Adipocyte (in vitro differentiated cells): ENCODE measurements at regions not wholly inside any gene's neighbourhood (a gene's known extent, or its start where the extent isn't known, plus 50 kb on each side); places are given as distances from the start of the nearest gene placed in this dataset.
A peak's percentile ranks its signal among the peaks of the same experiment; 100 is the strongest.
"Not testable (repeated sequence)": the region's sequence is repeated elsewhere in the genome, so short reads cannot be mapped to it uniquely, and the experiment has no call there.

ENCODE experiments used
- DNase-seq: peaks from one replicate; pipeline ENCODE4 v3.0.0-alpha.2; 2015; ENCODE audit warnings: low read depth
- H3K27me3 ChIP-seq: replicated peaks from 2 replicates; pipeline ENCODE4 v1.7.0; 2013; ENCODE audit warnings: mild to moderate bottlenecking, low read length, moderate library complexity; ENCODE audit not compliant: control insufficient read depth, insufficient read depth
- H3K36me3 ChIP-seq: 2 replicates; pipeline ENCODE4 v1.7.0; 2013; ENCODE audit warnings: low read length, mild to moderate bottlenecking, moderate library complexity; ENCODE audit not compliant: control insufficient read depth, insufficient read depth, severe bottlenecking
- H3K4me1 ChIP-seq: 2 replicates; pipeline ENCODE4 v1.7.0; 2013; ENCODE audit warnings: mild to moderate bottlenecking, low read length, moderate library complexity; ENCODE audit not compliant: control insufficient read depth, insufficient read depth
- H3K4me3 ChIP-seq: 2 replicates; pipeline ENCODE4 v1.7.0; 2013; ENCODE audit warnings: mild to moderate bottlenecking, low read length, moderate library complexity
- H3K9ac ChIP-seq: 2 replicates; pipeline ENCODE4 v1.7.0; 2013; ENCODE audit warnings: mild to moderate bottlenecking, low read length, moderate library complexity
- H3K9me3 ChIP-seq: 2 replicates; pipeline ENCODE4 v1.7.0; 2013; ENCODE audit warnings: mild to moderate bottlenecking, low read length, moderate library complexity; ENCODE audit not compliant: control insufficient read depth

DNA sequence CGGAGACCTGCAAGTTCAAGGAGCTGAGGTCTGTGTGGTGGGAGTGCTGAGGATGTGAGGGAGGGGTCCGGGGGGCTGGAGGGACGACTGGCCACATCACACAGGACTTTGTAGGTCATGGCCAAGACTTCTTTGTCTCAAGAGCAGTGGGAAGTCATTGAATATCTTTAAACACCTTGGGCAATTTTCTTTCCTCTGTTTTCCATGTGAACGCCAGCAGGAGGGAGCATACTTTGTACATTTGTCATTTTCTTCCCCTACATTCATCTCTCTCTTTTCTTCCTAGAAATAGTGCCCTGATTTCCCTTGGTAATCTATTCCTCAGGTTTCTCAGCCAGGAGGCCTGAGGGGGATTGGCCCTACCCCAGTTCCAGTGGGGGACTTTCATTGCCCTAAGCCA is 153.7 kb upstream of the MSX2 start:
- Histone ChIP-seq H3K9ac (no peak overlapping the region), H3K36me3 (no peaks in the 10 kb centered on the region), H3K9me3 (no peaks in the 10 kb centered on the region), H3K4me3 (no peak overlapping the region), H3K4me1 (peaks cover 9% of the 10 kb centered on the region), H3K27me3 (peaks cover 13% of the 10 kb centered on the region)
- DNase-seq: no peak

DNA sequence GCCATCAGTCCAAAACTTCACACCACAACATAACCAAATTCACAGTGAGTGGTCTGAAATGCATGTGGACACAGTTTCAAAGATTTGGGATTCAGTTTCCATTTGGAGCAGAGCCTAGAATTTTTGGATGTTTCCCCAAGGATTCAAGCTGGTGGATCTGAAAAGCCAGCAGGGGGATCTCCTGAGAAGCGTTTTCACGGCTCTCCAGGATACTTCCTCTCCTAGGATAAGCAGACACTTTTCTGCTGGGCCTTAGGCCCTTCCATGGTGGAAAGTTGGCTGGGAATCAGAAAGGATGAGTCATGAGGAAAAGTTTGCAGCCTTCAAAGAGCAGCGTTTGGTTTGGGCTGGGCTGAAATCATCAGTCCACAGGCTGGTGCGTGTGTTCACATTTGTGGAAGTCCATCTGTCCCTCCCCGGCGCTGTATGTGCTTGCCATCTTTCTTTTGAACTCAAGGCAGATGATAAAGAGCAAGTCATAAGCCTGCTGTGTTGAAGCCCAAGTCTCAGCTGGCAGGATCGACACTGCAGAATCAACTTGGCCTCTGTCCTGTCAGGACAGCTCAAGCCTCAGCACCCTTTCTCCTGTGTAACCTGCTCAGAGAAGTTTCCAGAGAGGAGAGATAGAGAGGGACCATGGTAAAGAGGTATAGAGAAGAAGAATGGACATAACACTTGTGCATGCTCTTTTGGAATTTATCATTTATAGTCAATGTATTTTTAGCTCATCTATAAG is 152.6 kb upstream of the MSX2 start:
- Histone ChIP-seq H3K9ac (no peak overlapping the region), H3K4me1 (peaks cover 9% of the 10 kb centered on the region), H3K9me3 (no peaks in the 10 kb centered on the region), H3K4me3 (no peak overlapping the region), H3K36me3 (no peaks in the 10 kb centered on the region), H3K27me3 (peaks cover 13% of the 10 kb centered on the region)
- peak; percentile 88 for DNase-seq

DNA sequence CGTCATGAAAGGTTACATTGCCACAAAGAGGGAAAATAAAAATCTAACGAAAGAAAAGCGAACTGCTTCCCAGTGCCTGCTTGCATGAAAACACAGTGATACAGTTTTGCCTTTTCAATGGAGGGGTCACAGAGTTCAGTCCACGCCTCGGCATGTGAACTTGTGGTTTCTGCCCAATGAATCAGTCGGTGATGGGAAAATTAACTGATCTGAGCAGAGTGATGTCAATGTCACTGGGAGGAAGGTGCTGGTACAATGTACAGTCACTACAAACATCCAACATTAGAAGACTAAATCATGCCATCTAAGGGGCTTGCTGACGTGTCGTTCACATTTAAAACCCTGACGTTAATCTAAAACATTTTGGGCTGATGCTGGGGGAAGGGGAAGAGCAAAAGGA is 151.8 kb upstream of the MSX2 start:
- peaks cover 13% of the 10 kb centered on the region for H3K27me3 ChIP-seq
- DNase-seq: no peak
- no peak overlapping the region for H3K4me3 ChIP-seq
- H3K9me3 ChIP-seq: no peaks in the 10 kb centered on the region
- H3K4me1 ChIP-seq: peaks cover 9% of the 10 kb centered on the region
- H3K9ac ChIP-seq: no peak overlapping the region
- no peaks in the 10 kb centered on the region for H3K36me3 ChIP-seq

DNA sequence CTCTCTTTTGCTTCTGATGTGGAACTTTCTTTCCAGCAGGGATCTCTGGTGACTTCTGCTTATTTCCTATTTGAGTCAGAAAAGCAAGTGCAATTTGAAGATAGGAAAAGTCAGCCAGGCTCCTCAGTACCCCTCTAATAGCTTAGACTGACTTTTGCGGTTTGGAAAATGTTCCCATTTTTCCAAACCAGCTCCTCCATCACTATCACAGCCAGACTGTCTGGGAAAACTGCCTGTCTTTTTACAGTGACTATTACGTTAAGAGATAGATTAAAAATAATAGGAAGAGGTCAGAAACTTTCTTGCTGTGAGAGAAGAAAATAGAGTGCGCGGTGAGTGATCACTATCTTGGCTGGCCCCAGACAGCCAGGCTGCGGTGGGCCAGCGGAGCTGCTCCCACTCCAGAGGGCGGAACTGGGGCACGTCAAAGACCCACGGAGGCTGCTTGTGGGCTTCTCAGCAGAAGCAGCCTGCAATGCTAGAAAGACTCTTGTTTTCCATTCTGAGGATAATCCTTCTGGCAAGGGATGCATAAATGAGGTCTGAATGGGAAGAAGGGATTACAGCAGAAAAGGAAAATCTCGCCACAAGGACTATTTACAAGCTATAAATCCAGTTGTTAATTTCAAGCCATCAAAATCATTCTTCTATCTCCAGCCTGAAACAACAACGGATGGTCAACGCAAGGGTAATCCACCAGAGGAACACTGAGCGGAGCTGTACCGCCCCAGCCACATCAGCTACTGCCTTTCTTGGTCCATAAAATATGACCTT is 151.0 kb upstream of the MSX2 start:
- H3K9me3 ChIP-seq: no peaks in the 10 kb centered on the region
- no peaks in the 10 kb centered on the region for H3K36me3 ChIP-seq
- H3K27me3 ChIP-seq: peaks cover 13% of the 10 kb centered on the region
- no peak for DNase-seq
- H3K4me1 ChIP-seq: peaks cover 9% of the 10 kb centered on the region
- no peak overlapping the region for H3K4me3 ChIP-seq
- H3K9ac ChIP-seq: no peak overlapping the region

DNA sequence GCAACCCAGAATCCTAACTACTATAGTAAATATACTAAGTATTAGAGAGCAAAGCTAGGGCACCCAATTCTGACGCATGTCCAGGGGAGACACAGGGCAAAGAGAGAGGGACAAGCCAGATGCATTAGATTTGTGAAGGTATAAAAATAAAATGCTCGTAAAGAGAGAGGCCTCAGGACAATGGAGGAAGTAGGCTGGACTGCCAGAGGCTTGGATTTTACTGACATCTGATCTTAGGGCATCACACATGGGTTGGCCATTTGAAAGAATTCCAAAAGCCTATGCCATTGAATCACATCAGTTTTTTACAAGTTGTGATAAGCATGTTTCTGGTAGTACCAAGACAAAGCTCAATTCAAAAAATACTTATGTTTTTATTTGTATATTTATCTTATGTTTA is 149.3 kb upstream of the MSX2 start:
- no peaks in the 10 kb centered on the region for H3K9me3 ChIP-seq
- no peak overlapping the region for H3K4me3 ChIP-seq
- no peaks in the 10 kb centered on the region for H3K36me3 ChIP-seq
- no peak for DNase-seq
- no peak overlapping the region for H3K9ac ChIP-seq
- peaks cover 9% of the 10 kb centered on the region for H3K4me1 ChIP-seq
- peaks cover under 1% of the 10 kb centered on the region for H3K27me3 ChIP-seq

DNA sequence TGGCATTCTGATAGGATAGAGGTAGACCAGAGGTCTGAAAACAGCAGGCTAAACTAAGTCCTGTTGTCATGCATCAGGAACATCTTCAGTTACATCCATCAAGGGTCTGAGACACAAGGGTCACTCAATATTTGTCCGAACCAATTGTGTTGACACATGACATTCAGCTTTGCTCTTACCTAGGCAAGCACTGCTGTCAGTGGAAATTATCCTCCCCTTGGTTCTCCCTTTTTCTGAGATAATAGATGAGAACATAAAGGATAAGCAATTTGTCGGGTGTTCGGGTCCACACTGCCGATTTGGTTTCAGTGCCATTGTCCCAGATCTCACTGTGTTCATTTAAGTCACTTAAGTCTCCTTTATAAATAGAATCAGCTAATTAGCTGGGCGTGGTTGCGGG is 148.3 kb upstream of the MSX2 start:
- H3K4me3 ChIP-seq: no peak overlapping the region
- H3K27me3 ChIP-seq: peaks cover 9% of the 10 kb centered on the region
- H3K9me3 ChIP-seq: no peaks in the 10 kb centered on the region
- DNase-seq: no peak
- peaks cover 9% of the 10 kb centered on the region for H3K4me1 ChIP-seq
- no peak overlapping the region for H3K9ac ChIP-seq
- no peaks in the 10 kb centered on the region for H3K36me3 ChIP-seq

DNA sequence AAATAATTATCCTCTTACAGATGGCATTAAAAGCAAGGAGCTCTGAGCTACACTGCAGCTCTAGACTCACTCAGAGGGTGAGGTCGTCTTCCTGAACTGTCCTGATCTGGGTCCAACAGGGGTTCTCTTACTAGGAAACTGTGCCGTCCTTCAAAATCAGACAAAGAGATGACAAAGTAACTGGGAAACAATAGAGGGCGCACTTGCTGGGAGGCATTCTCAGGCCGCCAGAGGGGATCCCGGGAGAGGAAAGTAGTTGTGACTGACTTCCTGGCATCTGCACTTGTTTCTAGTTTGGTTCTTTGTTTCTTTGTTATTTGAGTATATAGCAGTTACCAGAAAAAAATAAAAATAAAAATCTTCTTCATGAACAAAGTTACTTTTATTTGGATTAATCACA is 142.9 kb upstream of the MSX2 start:
- Histone ChIP-seq H3K9me3 (no peaks in the 10 kb centered on the region), H3K9ac (no peak overlapping the region), H3K27me3 (peaks cover 16% of the 10 kb centered on the region), H3K36me3 (no peaks in the 10 kb centered on the region), H3K4me3 (no peak overlapping the region), H3K4me1 (no peaks in the 10 kb centered on the region)
- DNase-seq: no peak

DNA sequence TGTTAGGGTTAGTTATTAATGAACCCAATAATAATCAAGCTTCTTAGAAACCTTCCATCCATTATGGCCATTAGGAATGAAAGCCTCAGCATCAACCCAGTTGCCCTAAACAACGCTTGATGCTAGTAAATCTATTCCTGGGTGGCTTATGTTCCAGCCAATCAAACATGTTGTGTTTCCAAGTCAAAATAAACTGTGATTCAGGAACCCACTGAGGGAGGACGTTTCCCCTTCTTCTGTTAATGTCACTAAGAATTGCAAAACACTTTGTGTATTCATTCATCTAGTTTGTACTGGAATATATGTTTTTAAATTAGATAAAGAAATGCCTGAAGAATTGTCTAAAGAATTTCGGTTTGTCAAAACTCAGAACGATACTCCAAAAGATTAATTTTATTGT is 142.5 kb upstream of the MSX2 start:
- Histone ChIP-seq H3K9ac (no peak overlapping the region), H3K27me3 (peaks cover 16% of the 10 kb centered on the region), H3K36me3 (no peaks in the 10 kb centered on the region), H3K4me3 (no peak overlapping the region), H3K9me3 (no peaks in the 10 kb centered on the region), H3K4me1 (no peaks in the 10 kb centered on the region)
- DNase-seq: no peak

DNA sequence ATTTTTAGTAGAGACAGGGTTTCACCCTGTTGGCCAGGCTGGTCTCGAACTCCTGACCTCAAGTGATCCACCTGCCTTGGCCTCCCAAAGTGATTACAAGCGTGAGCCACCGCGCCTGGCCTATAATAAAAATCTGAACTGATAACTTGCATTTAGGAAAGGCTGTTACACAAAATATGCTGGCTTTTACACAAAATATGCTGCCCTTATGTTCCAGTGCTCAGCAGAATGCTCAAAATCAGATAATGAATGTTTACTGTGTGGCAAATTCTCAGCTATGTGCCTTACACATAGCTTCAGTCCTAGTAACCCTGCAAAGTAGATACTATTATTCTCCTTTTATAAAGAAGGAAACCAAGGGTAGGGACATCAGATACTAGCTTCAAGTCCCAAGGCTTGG is 141.3 kb upstream of the MSX2 start:
- Histone ChIP-seq H3K36me3 (no peaks in the 10 kb centered on the region), H3K4me3 (no peak overlapping the region), H3K9ac (no peak overlapping the region), H3K27me3 (peaks cover 16% of the 10 kb centered on the region), H3K9me3 (no peaks in the 10 kb centered on the region), H3K4me1 (no peaks in the 10 kb centered on the region)
- DNase-seq: no peak

DNA sequence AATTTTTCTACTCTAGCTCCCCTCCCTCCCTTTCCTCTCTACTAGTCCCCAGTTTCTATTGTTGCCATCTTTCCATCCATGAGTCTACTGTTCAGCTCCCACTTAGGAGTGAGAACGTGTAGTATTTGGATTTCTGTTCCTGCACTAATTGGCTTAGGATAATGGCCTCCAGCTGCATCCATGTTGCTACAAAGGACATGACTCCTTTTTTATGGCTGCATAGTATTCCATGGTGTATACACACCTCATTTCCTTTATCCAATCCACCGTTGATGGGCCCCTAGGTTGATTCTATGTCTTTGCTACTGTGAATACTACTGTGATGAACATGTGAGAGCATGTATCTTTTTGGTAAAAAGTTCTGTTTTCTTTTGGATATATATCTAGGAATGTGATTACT is 138.9 kb upstream of the MSX2 start:
- H3K9me3 ChIP-seq: no peaks in the 10 kb centered on the region
- no peak overlapping the region for H3K9ac ChIP-seq
- DNase-seq: no peak
- H3K4me1 ChIP-seq: no peaks in the 10 kb centered on the region
- no peak overlapping the region for H3K4me3 ChIP-seq
- peaks cover 22% of the 10 kb centered on the region for H3K27me3 ChIP-seq
- H3K36me3 ChIP-seq: no peaks in the 10 kb centered on the region

DNA sequence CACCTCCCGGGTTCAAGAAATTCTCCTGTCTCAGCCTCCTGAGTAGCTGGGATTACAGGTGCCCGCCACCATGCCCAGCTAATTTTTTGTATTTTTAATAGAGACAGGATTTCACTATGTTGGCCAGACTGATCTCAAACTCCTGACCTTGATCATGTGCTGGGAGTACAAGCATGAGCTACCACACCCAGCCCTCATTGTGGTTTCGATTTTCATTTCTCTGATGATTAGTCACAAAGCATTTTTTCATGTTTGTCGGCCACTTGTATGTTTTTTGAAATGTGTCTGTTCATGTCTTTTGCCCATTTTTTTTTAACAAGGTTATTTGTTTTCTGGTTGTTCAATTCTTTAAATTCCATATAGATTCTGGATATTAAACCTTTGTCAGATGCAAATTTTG is 138.2 kb upstream of the MSX2 start:
- not testable (repeated sequence) for H3K9ac ChIP-seq, H3K4me3 ChIP-seq, H3K4me1 ChIP-seq, H3K9me3 ChIP-seq, DNase-seq, H3K36me3 ChIP-seq
- peaks cover 18% of the 10 kb centered on the region for H3K27me3 ChIP-seq
